Osteoblast (primary cell): ENCODE measurements at regions not wholly inside any gene's neighbourhood (a gene's known extent, or its start where the extent isn't known, plus 50 kb on each side); places are given as distances from the start of the nearest gene placed in this dataset.
A peak's percentile ranks its signal among the peaks of the same experiment; 100 is the strongest.

Experiments
- DNase-seq: peaks from one replicate; pipeline ENCODE4 v3.0.0; 2011; ENCODE audit warnings: low spot score, mixed read lengths; ENCODE audit not compliant: insufficient read length; ENCODE audit errors: missing footprints
- H2AFZ ChIP-seq: 2 replicates; pipeline ENCODE4 v1.6.0; 2011; ENCODE audit warnings: mild to moderate bottlenecking, low read length
- H3K27ac ChIP-seq: 2 replicates; pipeline ENCODE4 v1.5.1; 2011; ENCODE audit warnings: mild to moderate bottlenecking, low read depth, low read length, moderate library complexity
- H3K27me3 ChIP-seq: 2 replicates; pipeline ENCODE4 v1.6.0; 2012; ENCODE audit warnings: mild to moderate bottlenecking, control low read depth, inconsistent platforms, low read length, moderate library complexity; ENCODE audit not compliant: insufficient read depth
- H3K36me3 ChIP-seq: 2 replicates; pipeline ENCODE4 v1.5.1; 2011; ENCODE audit warnings: mild to moderate bottlenecking, low read length, control low read depth, moderate library complexity; ENCODE audit not compliant: insufficient read depth
- H3K4me1 ChIP-seq: 2 replicates; pipeline ENCODE4 v1.5.1; 2011; ENCODE audit warnings: mild to moderate bottlenecking, low read length, control low read depth, moderate library complexity; ENCODE audit not compliant: insufficient read depth
- H3K4me2 ChIP-seq: 2 replicates; pipeline ENCODE4 v1.6.0; 2011; ENCODE audit warnings: mild to moderate bottlenecking, low read length; ENCODE audit not compliant: insufficient read depth
- H3K4me3 ChIP-seq: fragments of 200-600 bp; sonication (generic); 3 replicates; pipeline ENCODE4 v1.5.1; 2012; ENCODE audit warnings: mild to moderate bottlenecking, low read length, inconsistent platforms; ENCODE audit not compliant: insufficient read depth
- H3K79me2 ChIP-seq: 2 replicates; pipeline ENCODE4 v1.6.0; 2012; ENCODE audit warnings: mild to moderate bottlenecking, low read length, control low read depth, inconsistent platforms; ENCODE audit not compliant: insufficient read depth
- H3K9me3 ChIP-seq: 2 replicates; pipeline ENCODE4 v1.5.1; 2011; ENCODE audit warnings: low read depth, low read length, control low read depth
- H4K20me1 ChIP-seq: 2 replicates; pipeline ENCODE4 v1.6.0; 2012; ENCODE audit warnings: mild to moderate bottlenecking, low read length, control low read depth; ENCODE audit not compliant: insufficient read depth
- TF ChIP-seq, protein P1 (sequence below): IDR thresholded peaks from 2 replicates; pipeline ENCODE4 v1.5.1; 2011; ENCODE audit warnings: mild to moderate bottlenecking, low read depth, low read length, moderate library complexity; ENCODE audit errors: extremely low read depth

DNA sequence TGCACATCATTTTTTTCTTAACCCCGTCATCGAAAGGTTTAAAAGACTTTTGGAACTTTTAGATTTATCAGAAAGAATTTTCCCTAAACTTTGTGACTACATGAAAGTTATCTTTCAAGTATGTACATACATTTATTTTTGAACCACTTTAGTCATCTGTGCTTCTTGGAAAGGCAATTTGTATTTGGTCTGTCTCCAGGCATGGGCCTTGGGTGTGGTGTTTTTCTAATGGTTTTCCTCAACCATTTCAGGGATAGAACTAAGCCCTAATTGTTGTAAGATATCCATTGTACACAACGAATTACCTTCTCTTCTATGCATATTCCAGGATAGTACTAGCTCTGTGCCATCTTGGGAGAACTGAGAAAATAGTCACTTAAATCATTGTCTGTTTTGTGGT is 191.5 kb upstream of the RPL34 start:
- no peaks in the 10 kb centered on the region for H4K20me1 ChIP-seq
- peaks cover 23% of the 10 kb centered on the region for H3K4me1 ChIP-seq
- H3K27me3 ChIP-seq = no peaks in the 10 kb centered on the region
- H3K4me3 ChIP-seq = no peak overlapping the region
- TF ChIP-seq, protein P1, sequence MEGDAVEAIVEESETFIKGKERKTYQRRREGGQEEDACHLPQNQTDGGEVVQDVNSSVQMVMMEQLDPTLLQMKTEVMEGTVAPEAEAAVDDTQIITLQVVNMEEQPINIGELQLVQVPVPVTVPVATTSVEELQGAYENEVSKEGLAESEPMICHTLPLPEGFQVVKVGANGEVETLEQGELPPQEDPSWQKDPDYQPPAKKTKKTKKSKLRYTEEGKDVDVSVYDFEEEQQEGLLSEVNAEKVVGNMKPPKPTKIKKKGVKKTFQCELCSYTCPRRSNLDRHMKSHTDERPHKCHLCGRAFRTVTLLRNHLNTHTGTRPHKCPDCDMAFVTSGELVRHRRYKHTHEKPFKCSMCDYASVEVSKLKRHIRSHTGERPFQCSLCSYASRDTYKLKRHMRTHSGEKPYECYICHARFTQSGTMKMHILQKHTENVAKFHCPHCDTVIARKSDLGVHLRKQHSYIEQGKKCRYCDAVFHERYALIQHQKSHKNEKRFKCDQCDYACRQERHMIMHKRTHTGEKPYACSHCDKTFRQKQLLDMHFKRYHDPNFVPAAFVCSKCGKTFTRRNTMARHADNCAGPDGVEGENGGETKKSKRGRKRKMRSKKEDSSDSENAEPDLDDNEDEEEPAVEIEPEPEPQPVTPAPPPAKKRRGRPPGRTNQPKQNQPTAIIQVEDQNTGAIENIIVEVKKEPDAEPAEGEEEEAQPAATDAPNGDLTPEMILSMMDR = no peak
- H2AFZ ChIP-seq = no peak overlapping the region
- no peaks in the 10 kb centered on the region for H3K9me3 ChIP-seq
- no peaks in the 10 kb centered on the region for H3K36me3 ChIP-seq
- no peaks in the 10 kb centered on the region for H3K79me2 ChIP-seq
- H3K27ac ChIP-seq = no peak overlapping the region
- DNase-seq = no peak
- no peak overlapping the region for H3K4me2 ChIP-seq

DNA sequence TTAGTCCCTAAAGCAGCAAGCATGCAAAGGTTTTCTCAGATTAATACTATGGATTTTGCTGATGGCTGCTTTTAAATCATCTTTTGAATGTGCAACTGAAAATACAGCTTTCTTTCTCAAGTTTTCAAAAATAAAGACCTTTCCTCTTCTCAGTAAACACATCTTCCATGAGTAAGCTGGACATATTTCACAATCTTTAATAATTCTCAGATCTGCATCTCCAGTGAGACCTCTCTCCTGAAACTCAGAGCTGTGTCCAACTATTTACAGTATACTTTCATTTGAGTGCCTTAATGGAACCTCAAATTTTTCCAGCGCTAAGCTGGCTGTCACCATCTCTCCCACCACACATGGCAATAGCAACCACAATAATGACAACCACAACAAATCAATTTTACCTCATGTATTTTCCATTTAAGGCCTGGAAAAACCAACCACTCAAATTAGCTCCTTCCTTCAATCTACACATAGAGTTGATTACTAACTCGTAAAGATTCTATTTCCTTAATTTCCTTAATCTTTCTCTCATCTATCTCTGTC is 192.4 kb upstream of the RPL34 start:
- Histone ChIP-seq H3K4me3 (no peak overlapping the region), H3K9me3 (no peaks in the 10 kb centered on the region), H3K27me3 (no peaks in the 10 kb centered on the region), H3K27ac (no peak overlapping the region), H3K4me1 (peaks cover 23% of the 10 kb centered on the region), H3K79me2 (no peaks in the 10 kb centered on the region), H4K20me1 (no peaks in the 10 kb centered on the region), H3K4me2 (no peak overlapping the region), H2AFZ (no peak overlapping the region), H3K36me3 (no peaks in the 10 kb centered on the region)
- TF ChIP-seq, protein P1 = no peak
- DNase-seq = no peak

DNA sequence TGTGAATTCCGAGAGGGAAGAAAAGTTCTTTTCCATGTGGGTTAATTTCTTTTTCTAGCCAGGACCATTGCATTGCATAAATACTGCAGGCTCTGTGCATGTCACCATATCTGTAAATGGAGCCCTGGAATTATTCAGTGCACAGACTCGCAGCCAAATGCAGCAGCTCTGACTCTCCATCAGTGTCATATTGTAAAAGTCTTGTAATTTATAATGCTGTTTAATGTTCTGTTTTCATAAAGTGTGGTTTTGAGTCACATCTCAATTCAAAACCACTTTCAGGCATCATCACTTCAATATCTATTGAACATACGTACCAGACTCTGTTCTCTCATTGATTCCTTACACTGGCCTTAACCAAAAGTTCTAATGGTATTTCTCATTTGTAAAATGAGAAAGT is 193.9 kb upstream of the RPL34 start:
- TF ChIP-seq, protein P1 = no peak
- Histone ChIP-seq H3K27ac (peak overlapping the region; percentile 77), H3K9me3 (no peaks in the 10 kb centered on the region), H3K4me3 (peak overlapping the region; percentile 0), H4K20me1 (no peaks in the 10 kb centered on the region), H3K4me1 (peaks cover 23% of the 10 kb centered on the region), H2AFZ (no peak overlapping the region), H3K4me2 (peak overlapping the region; percentile 68), H3K27me3 (no peaks in the 10 kb centered on the region), H3K36me3 (no peaks in the 10 kb centered on the region), H3K79me2 (no peaks in the 10 kb centered on the region)
- peak; percentile 18 for DNase-seq

DNA sequence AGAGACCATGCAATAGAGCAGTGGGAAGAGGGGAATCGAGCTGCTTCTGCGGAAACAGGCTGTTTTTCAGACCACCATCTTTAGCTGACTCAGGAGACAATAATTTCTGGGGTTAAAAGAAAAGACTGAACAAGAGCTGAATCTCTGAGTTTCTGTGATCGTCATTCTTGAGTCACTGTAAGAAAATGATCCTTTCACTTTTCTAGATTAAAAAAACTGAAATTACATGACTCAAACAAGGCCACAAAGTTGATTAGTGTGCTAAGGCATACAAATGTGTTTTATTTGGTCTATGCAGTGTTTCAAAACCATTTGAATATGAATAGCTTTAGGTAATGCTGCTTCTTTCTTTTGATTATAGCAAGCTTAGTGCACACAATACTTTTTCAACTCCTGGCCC is 194.4 kb upstream of the RPL34 start:
- Histone ChIP-seq H3K27me3 (no peaks in the 10 kb centered on the region), H3K4me1 (peaks cover 23% of the 10 kb centered on the region), H3K27ac (peak overlapping the region; percentile 77), H3K9me3 (no peaks in the 10 kb centered on the region), H3K36me3 (no peaks in the 10 kb centered on the region), H3K79me2 (no peaks in the 10 kb centered on the region), H4K20me1 (no peaks in the 10 kb centered on the region), H3K4me3 (peak overlapping the region; percentile 0), H2AFZ (peak overlapping the region; percentile 30), H3K4me2 (peak overlapping the region; percentile 68)
- TF ChIP-seq, protein P1 = no peak
- peak; percentile 91 for DNase-seq
